SK-N-SH (cell line): ENCODE measurements at regions not wholly inside any gene's neighbourhood (a gene's known extent, or its start where the extent isn't known, plus 50 kb on each side); places are given as distances from the start of the nearest gene placed in this dataset.

ENCODE experiments used
- FOXJ3 ChIP-seq: sonication (generic); formaldehyde crosslinking; IDR thresholded peaks from 2 replicates; pipeline ENCODE4 v1.5.1; 2020; ENCODE audit warnings: mild to moderate bottlenecking, missing genetic modification reagents
- GABPA ChIP-seq: IDR thresholded peaks from 2 replicates; pipeline ENCODE4 v1.4.0; 2012; ENCODE audit warnings: low read depth, mild to moderate bottlenecking
- JUND ChIP-seq: IDR thresholded peaks from 2 replicates; pipeline ENCODE4 v1.4.0; 2012
- POLR2AphosphoS5 ChIP-seq: IDR thresholded peaks from 2 replicates; pipeline ENCODE4 v1.6.1; 2012; ENCODE audit warnings: low read depth, low read length
- RAD21 ChIP-seq: IDR thresholded peaks from 2 replicates; pipeline ENCODE4 v1.6.1; 2012; ENCODE audit warnings: mild to moderate bottlenecking, low read length
- SIN3A ChIP-seq: IDR thresholded peaks from 2 replicates; pipeline ENCODE4 v1.6.1; 2012; ENCODE audit warnings: low read depth, mild to moderate bottlenecking, low read length, moderate library complexity, borderline replicate concordance
- SMC3 ChIP-seq: IDR thresholded peaks from 2 replicates; pipeline ENCODE4 v1.6.1; 2012; ENCODE audit warnings: low read depth, low read length, improper control_type of control experiment
- TAF1 ChIP-seq: IDR thresholded peaks from 2 replicates; pipeline ENCODE4 v1.6.1; 2012; ENCODE audit warnings: low read depth, mild to moderate bottlenecking, low read length, moderate library complexity, borderline replicate concordance
- TF ChIP-seq, protein P1 (sequence below): fragments of 200-600 bp; sonication (generic); IDR thresholded peaks from 2 replicates; pipeline ENCODE4 v1.6.1; 2017; ENCODE audit warnings: antibody characterized with exemption, mild to moderate bottlenecking, moderate library complexity
- TF ChIP-seq, protein P2 (sequence below): IDR thresholded peaks from 2 replicates; pipeline ENCODE4; 2012
- TF ChIP-seq, protein P3 (sequence below): IDR thresholded peaks from 2 replicates; pipeline ENCODE4 v1.6.1; 2012; ENCODE audit warnings: mild to moderate bottlenecking, low read depth, low read length, moderate library complexity
- TF ChIP-seq, protein P4 (sequence below): IDR thresholded peaks from 2 replicates; pipeline ENCODE4 v1.4.0; 2012; ENCODE audit warnings: low read depth, borderline replicate concordance

DNA sequence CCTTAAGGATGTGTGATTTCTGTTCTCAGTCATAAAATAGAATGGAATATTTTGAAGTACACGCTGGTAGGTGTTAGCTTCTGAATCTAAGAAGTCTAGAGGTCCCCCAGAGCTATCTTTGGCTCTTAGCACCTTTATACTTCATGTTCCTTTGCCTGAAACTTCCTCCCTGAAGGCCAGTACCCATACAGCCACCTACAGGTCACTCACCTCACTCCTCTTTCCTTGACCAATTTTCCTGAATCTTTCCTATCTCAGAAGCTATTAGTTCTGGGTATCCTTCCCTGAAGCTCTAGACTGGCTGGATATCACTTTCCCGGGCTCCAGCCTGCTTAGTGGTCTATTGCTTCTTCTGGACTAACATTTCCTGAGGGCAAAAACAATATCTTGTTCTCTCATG, 93.4 kb upstream of the EDNRB start:
- TF ChIP-seq, protein P1, sequence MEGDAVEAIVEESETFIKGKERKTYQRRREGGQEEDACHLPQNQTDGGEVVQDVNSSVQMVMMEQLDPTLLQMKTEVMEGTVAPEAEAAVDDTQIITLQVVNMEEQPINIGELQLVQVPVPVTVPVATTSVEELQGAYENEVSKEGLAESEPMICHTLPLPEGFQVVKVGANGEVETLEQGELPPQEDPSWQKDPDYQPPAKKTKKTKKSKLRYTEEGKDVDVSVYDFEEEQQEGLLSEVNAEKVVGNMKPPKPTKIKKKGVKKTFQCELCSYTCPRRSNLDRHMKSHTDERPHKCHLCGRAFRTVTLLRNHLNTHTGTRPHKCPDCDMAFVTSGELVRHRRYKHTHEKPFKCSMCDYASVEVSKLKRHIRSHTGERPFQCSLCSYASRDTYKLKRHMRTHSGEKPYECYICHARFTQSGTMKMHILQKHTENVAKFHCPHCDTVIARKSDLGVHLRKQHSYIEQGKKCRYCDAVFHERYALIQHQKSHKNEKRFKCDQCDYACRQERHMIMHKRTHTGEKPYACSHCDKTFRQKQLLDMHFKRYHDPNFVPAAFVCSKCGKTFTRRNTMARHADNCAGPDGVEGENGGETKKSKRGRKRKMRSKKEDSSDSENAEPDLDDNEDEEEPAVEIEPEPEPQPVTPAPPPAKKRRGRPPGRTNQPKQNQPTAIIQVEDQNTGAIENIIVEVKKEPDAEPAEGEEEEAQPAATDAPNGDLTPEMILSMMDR: no peak
- TF ChIP-seq, protein P2, sequence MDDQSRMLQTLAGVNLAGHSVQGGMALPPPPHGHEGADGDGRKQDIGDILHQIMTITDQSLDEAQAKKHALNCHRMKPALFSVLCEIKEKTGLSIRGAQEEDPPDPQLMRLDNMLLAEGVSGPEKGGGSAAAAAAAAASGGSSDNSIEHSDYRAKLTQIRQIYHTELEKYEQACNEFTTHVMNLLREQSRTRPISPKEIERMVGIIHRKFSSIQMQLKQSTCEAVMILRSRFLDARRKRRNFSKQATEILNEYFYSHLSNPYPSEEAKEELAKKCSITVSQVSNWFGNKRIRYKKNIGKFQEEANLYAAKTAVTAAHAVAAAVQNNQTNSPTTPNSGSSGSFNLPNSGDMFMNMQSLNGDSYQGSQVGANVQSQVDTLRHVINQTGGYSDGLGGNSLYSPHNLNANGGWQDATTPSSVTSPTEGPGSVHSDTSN: no peak
- TF ChIP-seq TAF1 (no peak), POLR2AphosphoS5 (no peak), GABPA (no peak), JUND (no peak), FOXJ3 (CRISPR knock-in tag) (no peak), SIN3A (no peak), RAD21 (no peak), SMC3 (no peak)
- TF ChIP-seq, protein P3, sequence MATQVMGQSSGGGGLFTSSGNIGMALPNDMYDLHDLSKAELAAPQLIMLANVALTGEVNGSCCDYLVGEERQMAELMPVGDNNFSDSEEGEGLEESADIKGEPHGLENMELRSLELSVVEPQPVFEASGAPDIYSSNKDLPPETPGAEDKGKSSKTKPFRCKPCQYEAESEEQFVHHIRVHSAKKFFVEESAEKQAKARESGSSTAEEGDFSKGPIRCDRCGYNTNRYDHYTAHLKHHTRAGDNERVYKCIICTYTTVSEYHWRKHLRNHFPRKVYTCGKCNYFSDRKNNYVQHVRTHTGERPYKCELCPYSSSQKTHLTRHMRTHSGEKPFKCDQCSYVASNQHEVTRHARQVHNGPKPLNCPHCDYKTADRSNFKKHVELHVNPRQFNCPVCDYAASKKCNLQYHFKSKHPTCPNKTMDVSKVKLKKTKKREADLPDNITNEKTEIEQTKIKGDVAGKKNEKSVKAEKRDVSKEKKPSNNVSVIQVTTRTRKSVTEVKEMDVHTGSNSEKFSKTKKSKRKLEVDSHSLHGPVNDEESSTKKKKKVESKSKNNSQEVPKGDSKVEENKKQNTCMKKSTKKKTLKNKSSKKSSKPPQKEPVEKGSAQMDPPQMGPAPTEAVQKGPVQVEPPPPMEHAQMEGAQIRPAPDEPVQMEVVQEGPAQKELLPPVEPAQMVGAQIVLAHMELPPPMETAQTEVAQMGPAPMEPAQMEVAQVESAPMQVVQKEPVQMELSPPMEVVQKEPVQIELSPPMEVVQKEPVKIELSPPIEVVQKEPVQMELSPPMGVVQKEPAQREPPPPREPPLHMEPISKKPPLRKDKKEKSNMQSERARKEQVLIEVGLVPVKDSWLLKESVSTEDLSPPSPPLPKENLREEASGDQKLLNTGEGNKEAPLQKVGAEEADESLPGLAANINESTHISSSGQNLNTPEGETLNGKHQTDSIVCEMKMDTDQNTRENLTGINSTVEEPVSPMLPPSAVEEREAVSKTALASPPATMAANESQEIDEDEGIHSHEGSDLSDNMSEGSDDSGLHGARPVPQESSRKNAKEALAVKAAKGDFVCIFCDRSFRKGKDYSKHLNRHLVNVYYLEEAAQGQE: no peak
- TF ChIP-seq, protein P4, sequence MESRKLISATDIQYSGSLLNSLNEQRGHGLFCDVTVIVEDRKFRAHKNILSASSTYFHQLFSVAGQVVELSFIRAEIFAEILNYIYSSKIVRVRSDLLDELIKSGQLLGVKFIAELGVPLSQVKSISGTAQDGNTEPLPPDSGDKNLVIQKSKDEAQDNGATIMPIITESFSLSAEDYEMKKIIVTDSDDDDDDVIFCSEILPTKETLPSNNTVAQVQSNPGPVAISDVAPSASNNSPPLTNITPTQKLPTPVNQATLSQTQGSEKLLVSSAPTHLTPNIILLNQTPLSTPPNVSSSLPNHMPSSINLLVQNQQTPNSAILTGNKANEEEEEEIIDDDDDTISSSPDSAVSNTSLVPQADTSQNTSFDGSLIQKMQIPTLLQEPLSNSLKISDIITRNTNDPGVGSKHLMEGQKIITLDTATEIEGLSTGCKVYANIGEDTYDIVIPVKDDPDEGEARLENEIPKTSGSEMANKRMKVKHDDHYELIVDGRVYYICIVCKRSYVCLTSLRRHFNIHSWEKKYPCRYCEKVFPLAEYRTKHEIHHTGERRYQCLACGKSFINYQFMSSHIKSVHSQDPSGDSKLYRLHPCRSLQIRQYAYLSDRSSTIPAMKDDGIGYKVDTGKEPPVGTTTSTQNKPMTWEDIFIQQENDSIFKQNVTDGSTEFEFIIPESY: no peak
